A549 (cell line): ENCODE measurements at regions not wholly inside any gene's neighbourhood (a gene's known extent, or its start where the extent isn't known, plus 50 kb on each side); places are given as distances from the start of the nearest gene placed in this dataset.
"Not testable (repeated sequence)": the region's sequence is repeated elsewhere in the genome, so short reads cannot be mapped to it uniquely, and the experiment has no call there.

Source experiments
- CBX2 ChIP-seq: fragments of 200-600 bp; sonication (generic); IDR thresholded peaks from 2 replicates; pipeline ENCODE4 v1.6.1; 2016; ENCODE audit warnings: low read depth, mild to moderate bottlenecking, borderline replicate concordance
- CTCF ChIP-seq: fragments of >200 bp; sonication (Bioruptor Twin); formaldehyde crosslinking; IDR thresholded peaks from 3 replicates; pipeline ENCODE4 v1.5.1; 2016
- HDAC2 ChIP-seq: fragments of 200-600 bp; sonication (generic); IDR thresholded peaks from 2 replicates; pipeline ENCODE4 v1.6.1; 2016
- MAX ChIP-seq: IDR thresholded peaks from 2 replicates; pipeline ENCODE4 v1.6.1; 2012
- PBX3 ChIP-seq: IDR thresholded peaks from 2 replicates; pipeline ENCODE4 v1.6.1; 2012
- PHF8 ChIP-seq: fragments of 200-600 bp; sonication (generic); IDR thresholded peaks from 2 replicates; pipeline ENCODE4 v1.6.1; 2016; ENCODE audit warnings: low read depth, mild to moderate bottlenecking, antibody characterized with exemption, moderate library complexity, borderline replicate concordance
- POLR2A ChIP-seq: IDR thresholded peaks from 2 replicates; pipeline ENCODE4 v1.6.1; 2012; ENCODE audit warnings: mild to moderate bottlenecking, low read length

GRCh38 chr2:111473522-111473921 is 352.8 kb downstream of the BCL2L11 start:
- not testable (repeated sequence) for TF ChIP-seq PBX3, MAX, CTCF, POLR2A, PHF8, HDAC2, CBX2
